GM23338 (cell line): ENCODE measurements at regions not wholly inside any gene's neighbourhood (a gene's known extent, or its start where the extent isn't known, plus 50 kb on each side); places are given as distances from the start of the nearest gene placed in this dataset.

Experiments used
- CREB1 ChIP-seq: fragments of 250-450 bp; sonication (Bioruptor Pico); IDR thresholded peaks from 2 replicates; pipeline ENCODE4 v1.5.0; 2020; ENCODE audit warnings: low read depth, mild to moderate bottlenecking, moderate library complexity
- EZH2 ChIP-seq: fragments of 200-600 bp; sonication (generic); IDR thresholded peaks from one replicate; pipeline ENCODE4 v1.8.0; 2017; ENCODE audit warnings: antibody characterized with exemption, mild to moderate bottlenecking, low read depth; ENCODE audit not compliant: unreplicated experiment
- EZH2phosphoT487 ChIP-seq: fragments of 200-600 bp; sonication (generic); IDR thresholded peaks from one replicate; pipeline ENCODE4 v1.8.1; 2018; ENCODE audit warnings: antibody characterized with exemption; ENCODE audit not compliant: unreplicated experiment
- JUNB ChIP-seq: IDR thresholded peaks from one replicate; pipeline ENCODE4 v1.6.1; 2016; ENCODE audit warnings: antibody characterized with exemption; ENCODE audit not compliant: unreplicated experiment
- POLR2AphosphoS5 ChIP-seq: IDR thresholded peaks from 2 replicates; pipeline ENCODE4 v1.6.1; 2016; ENCODE audit warnings: antibody characterized with exemption, low read depth
- ZNF114 ChIP-seq: fragments of 250-450 bp; sonication (Bioruptor Pico); IDR thresholded peaks from 2 replicates; pipeline ENCODE4 v1.5.0; 2020; ENCODE audit warnings: mild to moderate bottlenecking, moderate library complexity
- ZNF331 ChIP-seq: fragments of 250-450 bp; sonication (Bioruptor Pico); IDR thresholded peaks from 2 replicates; pipeline ENCODE4 v1.5.0; 2020; ENCODE audit warnings: low read depth, mild to moderate bottlenecking, moderate library complexity
- TF ChIP-seq, protein P1 (sequence below), 2 experiments: fragments of 200-600 bp in 1 of 2; sonication (generic) in 1 of 2; conservative IDR thresholded peaks; 2 replicates each; pipeline versions ENCODE4 v1.5.1 to v1.6.1; 2016 to 2017; ENCODE audit warnings: antibody characterized with exemption in 2 of 2, low read depth in 2 of 2, mild to moderate bottlenecking in 2 of 2, moderate library complexity in 1 of 2
- TF ChIP-seq, protein P2 (sequence below): IDR thresholded peaks from 2 replicates; pipeline ENCODE4 v1.6.1; 2016; ENCODE audit warnings: antibody characterized with exemption
- TF ChIP-seq, protein P3 (sequence below): fragments of 250-450 bp; sonication (Bioruptor Pico); IDR thresholded peaks from 2 replicates; pipeline ENCODE4 v1.5.0; 2020; ENCODE audit warnings: mild to moderate bottlenecking, moderate library complexity
- TF ChIP-seq, protein P4 (sequence below): IDR thresholded peaks from one replicate; pipeline ENCODE4 v1.6.1; 2018; ENCODE audit warnings: antibody characterized with exemption; ENCODE audit not compliant: unreplicated experiment

DNA sequence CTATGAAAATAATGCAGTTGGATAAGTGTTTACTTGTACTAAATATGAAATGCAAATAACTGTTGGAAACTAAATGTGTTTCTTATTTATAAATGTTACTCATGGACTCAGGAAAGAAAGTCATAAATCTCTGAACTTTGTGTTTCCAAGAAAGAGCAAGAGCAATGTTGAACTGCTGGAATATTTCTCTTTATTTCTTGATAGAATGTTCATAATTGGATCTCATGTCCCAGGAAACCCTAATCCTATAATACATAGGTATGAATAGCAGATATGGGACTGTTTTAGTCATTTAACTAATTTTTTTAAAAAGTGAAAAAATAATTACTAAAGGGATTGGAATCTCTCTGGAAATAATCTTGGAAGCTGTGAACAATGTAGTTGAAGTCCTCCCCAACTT is 245.0 kb upstream of the ACTBL2 start:
- TF ChIP-seq, protein P1, sequence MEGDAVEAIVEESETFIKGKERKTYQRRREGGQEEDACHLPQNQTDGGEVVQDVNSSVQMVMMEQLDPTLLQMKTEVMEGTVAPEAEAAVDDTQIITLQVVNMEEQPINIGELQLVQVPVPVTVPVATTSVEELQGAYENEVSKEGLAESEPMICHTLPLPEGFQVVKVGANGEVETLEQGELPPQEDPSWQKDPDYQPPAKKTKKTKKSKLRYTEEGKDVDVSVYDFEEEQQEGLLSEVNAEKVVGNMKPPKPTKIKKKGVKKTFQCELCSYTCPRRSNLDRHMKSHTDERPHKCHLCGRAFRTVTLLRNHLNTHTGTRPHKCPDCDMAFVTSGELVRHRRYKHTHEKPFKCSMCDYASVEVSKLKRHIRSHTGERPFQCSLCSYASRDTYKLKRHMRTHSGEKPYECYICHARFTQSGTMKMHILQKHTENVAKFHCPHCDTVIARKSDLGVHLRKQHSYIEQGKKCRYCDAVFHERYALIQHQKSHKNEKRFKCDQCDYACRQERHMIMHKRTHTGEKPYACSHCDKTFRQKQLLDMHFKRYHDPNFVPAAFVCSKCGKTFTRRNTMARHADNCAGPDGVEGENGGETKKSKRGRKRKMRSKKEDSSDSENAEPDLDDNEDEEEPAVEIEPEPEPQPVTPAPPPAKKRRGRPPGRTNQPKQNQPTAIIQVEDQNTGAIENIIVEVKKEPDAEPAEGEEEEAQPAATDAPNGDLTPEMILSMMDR (conservative IDR thresholded peaks at IDR 0.05; ENCODE audit: low read depth in 2 of 2) = no peak
- TF ChIP-seq EZH2 (no peak), POLR2AphosphoS5 (no peak), CREB1 (CRISPR knock-in tag) (no peak), JUNB (no peak), EZH2phosphoT487 (no peak), ZNF114 (CRISPR knock-in tag) (no peak), ZNF331 (CRISPR knock-in tag) (no peak)
- TF ChIP-seq, protein P2, sequence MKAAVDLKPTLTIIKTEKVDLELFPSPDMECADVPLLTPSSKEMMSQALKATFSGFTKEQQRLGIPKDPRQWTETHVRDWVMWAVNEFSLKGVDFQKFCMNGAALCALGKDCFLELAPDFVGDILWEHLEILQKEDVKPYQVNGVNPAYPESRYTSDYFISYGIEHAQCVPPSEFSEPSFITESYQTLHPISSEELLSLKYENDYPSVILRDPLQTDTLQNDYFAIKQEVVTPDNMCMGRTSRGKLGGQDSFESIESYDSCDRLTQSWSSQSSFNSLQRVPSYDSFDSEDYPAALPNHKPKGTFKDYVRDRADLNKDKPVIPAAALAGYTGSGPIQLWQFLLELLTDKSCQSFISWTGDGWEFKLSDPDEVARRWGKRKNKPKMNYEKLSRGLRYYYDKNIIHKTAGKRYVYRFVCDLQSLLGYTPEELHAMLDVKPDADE = no peak
- TF ChIP-seq, protein P3, sequence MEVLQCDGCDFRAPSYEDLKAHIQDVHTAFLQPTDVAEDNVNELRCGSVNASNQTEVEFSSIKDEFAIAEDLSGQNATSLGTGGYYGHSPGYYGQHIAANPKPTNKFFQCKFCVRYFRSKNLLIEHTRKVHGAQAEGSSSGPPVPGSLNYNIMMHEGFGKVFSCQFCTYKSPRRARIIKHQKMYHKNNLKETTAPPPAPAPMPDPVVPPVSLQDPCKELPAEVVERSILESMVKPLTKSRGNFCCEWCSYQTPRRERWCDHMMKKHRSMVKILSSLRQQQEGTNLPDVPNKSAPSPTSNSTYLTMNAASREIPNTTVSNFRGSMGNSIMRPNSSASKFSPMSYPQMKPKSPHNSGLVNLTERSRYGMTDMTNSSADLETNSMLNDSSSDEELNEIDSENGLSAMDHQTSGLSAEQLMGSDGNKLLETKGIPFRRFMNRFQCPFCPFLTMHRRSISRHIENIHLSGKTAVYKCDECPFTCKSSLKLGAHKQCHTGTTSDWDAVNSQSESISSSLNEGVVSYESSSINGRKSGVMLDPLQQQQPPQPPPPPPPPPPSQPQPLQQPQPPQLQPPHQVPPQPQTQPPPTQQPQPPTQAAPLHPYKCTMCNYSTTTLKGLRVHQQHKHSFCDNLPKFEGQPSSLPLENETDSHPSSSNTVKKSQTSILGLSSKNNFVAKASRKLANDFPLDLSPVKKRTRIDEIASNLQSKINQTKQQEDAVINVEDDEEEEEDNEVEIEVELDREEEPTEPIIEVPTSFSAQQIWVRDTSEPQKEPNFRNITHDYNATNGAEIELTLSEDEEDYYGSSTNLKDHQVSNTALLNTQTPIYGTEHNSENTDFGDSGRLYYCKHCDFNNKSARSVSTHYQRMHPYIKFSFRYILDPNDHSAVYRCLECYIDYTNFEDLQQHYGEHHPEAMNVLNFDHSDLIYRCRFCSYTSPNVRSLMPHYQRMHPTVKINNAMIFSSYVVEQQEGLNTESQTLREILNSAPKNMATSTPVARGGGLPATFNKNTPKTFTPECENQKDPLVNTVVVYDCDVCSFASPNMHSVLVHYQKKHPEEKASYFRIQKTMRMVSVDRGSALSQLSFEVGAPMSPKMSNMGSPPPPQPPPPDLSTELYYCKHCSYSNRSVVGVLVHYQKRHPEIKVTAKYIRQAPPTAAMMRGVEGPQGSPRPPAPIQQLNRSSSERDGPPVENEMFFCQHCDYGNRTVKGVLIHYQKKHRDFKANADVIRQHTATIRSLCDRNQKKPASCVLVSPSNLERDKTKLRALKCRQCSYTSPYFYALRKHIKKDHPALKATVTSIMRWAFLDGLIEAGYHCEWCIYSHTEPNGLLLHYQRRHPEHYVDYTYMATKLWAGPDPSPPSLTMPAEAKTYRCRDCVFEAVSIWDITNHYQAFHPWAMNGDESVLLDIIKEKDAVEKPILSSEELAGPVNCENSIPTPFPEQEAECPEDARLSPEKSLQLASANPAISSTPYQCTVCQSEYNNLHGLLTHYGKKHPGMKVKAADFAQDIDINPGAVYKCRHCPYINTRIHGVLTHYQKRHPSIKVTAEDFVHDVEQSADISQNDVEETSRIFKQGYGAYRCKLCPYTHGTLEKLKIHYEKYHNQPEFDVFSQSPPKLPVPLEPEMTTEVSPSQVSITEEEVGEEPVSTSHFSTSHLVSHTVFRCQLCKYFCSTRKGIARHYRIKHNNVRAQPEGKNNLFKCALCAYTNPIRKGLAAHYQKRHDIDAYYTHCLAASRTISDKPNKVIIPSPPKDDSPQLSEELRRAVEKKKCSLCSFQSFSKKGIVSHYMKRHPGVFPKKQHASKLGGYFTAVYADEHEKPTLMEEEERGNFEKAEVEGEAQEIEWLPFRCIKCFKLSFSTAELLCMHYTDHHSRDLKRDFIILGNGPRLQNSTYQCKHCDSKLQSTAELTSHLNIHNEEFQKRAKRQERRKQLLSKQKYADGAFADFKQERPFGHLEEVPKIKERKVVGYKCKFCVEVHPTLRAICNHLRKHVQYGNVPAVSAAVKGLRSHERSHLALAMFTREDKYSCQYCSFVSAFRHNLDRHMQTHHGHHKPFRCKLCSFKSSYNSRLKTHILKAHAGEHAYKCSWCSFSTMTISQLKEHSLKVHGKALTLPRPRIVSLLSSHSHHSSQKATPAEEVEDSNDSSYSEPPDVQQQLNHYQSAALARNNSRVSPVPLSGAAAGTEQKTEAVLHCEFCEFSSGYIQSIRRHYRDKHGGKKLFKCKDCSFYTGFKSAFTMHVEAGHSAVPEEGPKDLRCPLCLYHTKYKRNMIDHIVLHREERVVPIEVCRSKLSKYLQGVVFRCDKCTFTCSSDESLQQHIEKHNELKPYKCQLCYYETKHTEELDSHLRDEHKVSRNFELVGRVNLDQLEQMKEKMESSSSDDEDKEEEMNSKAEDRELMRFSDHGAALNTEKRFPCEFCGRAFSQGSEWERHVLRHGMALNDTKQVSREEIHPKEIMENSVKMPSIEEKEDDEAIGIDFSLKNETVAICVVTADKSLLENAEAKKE (CRISPR knock-in tag) = no peak
- TF ChIP-seq, protein P4, sequence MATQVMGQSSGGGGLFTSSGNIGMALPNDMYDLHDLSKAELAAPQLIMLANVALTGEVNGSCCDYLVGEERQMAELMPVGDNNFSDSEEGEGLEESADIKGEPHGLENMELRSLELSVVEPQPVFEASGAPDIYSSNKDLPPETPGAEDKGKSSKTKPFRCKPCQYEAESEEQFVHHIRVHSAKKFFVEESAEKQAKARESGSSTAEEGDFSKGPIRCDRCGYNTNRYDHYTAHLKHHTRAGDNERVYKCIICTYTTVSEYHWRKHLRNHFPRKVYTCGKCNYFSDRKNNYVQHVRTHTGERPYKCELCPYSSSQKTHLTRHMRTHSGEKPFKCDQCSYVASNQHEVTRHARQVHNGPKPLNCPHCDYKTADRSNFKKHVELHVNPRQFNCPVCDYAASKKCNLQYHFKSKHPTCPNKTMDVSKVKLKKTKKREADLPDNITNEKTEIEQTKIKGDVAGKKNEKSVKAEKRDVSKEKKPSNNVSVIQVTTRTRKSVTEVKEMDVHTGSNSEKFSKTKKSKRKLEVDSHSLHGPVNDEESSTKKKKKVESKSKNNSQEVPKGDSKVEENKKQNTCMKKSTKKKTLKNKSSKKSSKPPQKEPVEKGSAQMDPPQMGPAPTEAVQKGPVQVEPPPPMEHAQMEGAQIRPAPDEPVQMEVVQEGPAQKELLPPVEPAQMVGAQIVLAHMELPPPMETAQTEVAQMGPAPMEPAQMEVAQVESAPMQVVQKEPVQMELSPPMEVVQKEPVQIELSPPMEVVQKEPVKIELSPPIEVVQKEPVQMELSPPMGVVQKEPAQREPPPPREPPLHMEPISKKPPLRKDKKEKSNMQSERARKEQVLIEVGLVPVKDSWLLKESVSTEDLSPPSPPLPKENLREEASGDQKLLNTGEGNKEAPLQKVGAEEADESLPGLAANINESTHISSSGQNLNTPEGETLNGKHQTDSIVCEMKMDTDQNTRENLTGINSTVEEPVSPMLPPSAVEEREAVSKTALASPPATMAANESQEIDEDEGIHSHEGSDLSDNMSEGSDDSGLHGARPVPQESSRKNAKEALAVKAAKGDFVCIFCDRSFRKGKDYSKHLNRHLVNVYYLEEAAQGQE = no peak
